ENCODE measurements at regions not wholly inside any gene's neighbourhood (a gene's known extent, or its start where the extent isn't known, plus 50 kb on each side); places are given as distances from the start of the nearest gene placed in this dataset.
"Not testable (repeated sequence)": the region's sequence is repeated elsewhere in the genome, so short reads cannot be mapped to it uniquely, and the experiment has no call there.

DNA sequence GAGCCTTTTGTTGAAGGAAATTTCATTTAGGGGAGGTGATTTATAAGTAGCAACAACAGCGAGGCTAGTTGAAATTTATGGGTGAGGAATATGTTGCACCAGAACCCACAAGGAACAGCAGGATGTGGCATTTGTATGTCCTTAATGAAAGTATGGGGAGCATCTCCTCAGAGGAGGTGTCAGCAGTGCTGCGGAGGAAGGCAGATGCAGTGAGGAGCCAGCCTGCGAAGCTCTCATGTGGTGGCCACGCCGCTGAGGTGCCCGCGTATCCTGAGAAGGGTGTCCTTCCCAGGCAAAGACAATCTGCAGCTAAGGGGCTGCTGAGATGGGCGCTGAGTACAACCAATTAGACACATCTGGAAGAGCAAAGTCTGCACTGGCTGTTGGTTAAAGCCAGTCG lies 178.9 kb downstream of the POTEB start:
- not testable (repeated sequence) for TF ChIP-seq CTCF (IDR thresholded peaks at IDR 0.05 in 8 of 11, conservative IDR thresholded peaks at IDR 0.05 in 3 of 11); POLR2AphosphoS5 (IDR thresholded peaks at IDR 0.05); POLR2A (IDR thresholded peaks at IDR 0.05)
